GM12878 (cell line): ENCODE measurements at regions not wholly inside any gene's neighbourhood (a gene's known extent, or its start where the extent isn't known, plus 50 kb on each side); places are given as distances from the start of the nearest gene placed in this dataset.

Experiments
- ATAC-seq: fragments of 200-7000 bp; cut with Tn5 transposase; 3 replicates; pipeline ENCODE4 v1.9.1; 2020; ENCODE audit warnings: mild to moderate bottlenecking, moderate library complexity
- BruUV-seq: library from RNA; stranded (reverse); fragments of 400-500 nt; replicated peaks from 2 replicates; lab custom pipeline; 2021; lab: Mats Ljungman, UMichigan
- CTCF ChIA-PET: fragments of 300-600 bp; sonication (Branson Sonifier 250); formaldehyde crosslinking; extraction: SDS; loops from one replicate; lab custom pipeline; 2021; ENCODE audit warnings: inconsistent platforms; lab: Yijun Ruan, JAX
- POLR2A ChIA-PET: fragments of 350-600 bp; formaldehyde crosslinking; extraction: SDS; loops from one replicate; lab custom pipeline; 2021; ENCODE audit warnings: inconsistent platforms; lab: Charles Lee
- RAD21 ChIA-PET: fragments of 300-600 bp; sonication (Branson Sonifier 250); formaldehyde crosslinking; loops from one replicate; lab custom pipeline; 2023; ENCODE audit warnings: antibody characterized with exemption; ENCODE audit not compliant: unreplicated experiment; lab: Charles Lee
- SMC1A ChIA-PET: fragments of 300-600 bp; sonication (Branson Sonifier 250); formaldehyde crosslinking; loops from one replicate; lab custom pipeline; 2023; ENCODE audit not compliant: unreplicated experiment, uncharacterized antibody; lab: Charles Lee
- DNase-seq: peaks from one replicate; pipeline ENCODE4 v3.0.0-alpha.2; 2011; ENCODE audit warnings: low read depth, low spot score
- FAIRE-seq: peaks from 3 replicates; lab custom pipeline; 2011; peaks lifted over from hg19 to GRCh38; lab: Jason Lieb, UNC
- H2AFZ ChIP-seq: 2 replicates; pipeline ENCODE4 v1.6.0; 2011; ENCODE audit warnings: low read depth, low read length, control low read depth; ENCODE audit not compliant: control insufficient read depth
- H3K27ac ChIP-seq: 2 replicates; pipeline ENCODE4 v1.5.1; 2011; ENCODE audit warnings: control low read depth; ENCODE audit not compliant: control insufficient read depth, insufficient read depth
- H3K27me3 ChIP-seq, 2 experiments: replicated peaks in 1 of 2; 2 replicates each; pipeline versions ENCODE4 v1.6.0 to v1.6.1; 2011; ENCODE audit warnings: low read length in 1 of 2; ENCODE audit not compliant: control insufficient read depth in 2 of 2, insufficient read depth in 2 of 2
- H3K36me3 ChIP-seq, 2 experiments: 2 replicates each; pipeline ENCODE4 v1.5.1; 2011; ENCODE audit warnings: low read length in 1 of 2; ENCODE audit not compliant: control insufficient read depth in 2 of 2, insufficient read depth in 2 of 2
- H3K4me1 ChIP-seq: 2 replicates; pipeline ENCODE4 v1.6.1; 2011; ENCODE audit warnings: mild to moderate bottlenecking, low read length, moderate library complexity, mixed read lengths; ENCODE audit not compliant: control insufficient read depth, insufficient read depth
- H3K4me2 ChIP-seq: 2 replicates; pipeline ENCODE4 v1.6.0; 2011; ENCODE audit warnings: control low read depth; ENCODE audit not compliant: control insufficient read depth, insufficient read depth
- H3K4me3 ChIP-seq: fragments of 200-600 bp; sonication (generic); 2 replicates; pipeline ENCODE4 v1.5.1; 2016
- H3K79me2 ChIP-seq: 2 replicates; pipeline ENCODE4 v1.6.0; 2011; ENCODE audit warnings: low read length; ENCODE audit not compliant: control insufficient read depth, insufficient read depth
- H3K9ac ChIP-seq: 2 replicates; pipeline ENCODE4 v1.8.0; 2011; ENCODE audit warnings: low read length, control low read depth, mixed read lengths; ENCODE audit not compliant: control insufficient read depth, insufficient read depth
- H3K9me3 ChIP-seq: replicated peaks from 3 replicates; pipeline ENCODE4 v1.5.1; 2011; ENCODE audit warnings: mild to moderate bottlenecking, low read length; ENCODE audit not compliant: control insufficient read depth, insufficient read depth
- H4K20me1 ChIP-seq: 2 replicates; pipeline ENCODE4 v1.6.0; 2011; ENCODE audit not compliant: control insufficient read depth, insufficient read depth
- CHD2 ChIP-seq: IDR thresholded peaks from 2 replicates; pipeline ENCODE4 v1.6.1; 2011; ENCODE audit warnings: low read depth, low read length, improper control_type of control experiment, borderline replicate concordance
- FOXM1 ChIP-seq: IDR thresholded peaks from 2 replicates; pipeline ENCODE4 v1.6.1; 2012; ENCODE audit warnings: low read depth, mild to moderate bottlenecking, inconsistent platforms, low read length, moderate library complexity
- GATAD2B ChIP-seq: fragments of 450-650 bp; conservative IDR thresholded peaks from 2 replicates; pipeline ENCODE4 v1.6.1; 2017; ENCODE audit warnings: low read depth, mild to moderate bottlenecking, moderate library complexity
- HDGF ChIP-seq: fragments of 450-650 bp; IDR thresholded peaks from 2 replicates; pipeline ENCODE4 v1.6.1; 2016; ENCODE audit warnings: antibody characterized with exemption
- MLLT1 ChIP-seq: fragments of 450-650 bp; IDR thresholded peaks from 2 replicates; pipeline ENCODE4 v1.6.1; 2016; ENCODE audit warnings: mild to moderate bottlenecking
- NFYB ChIP-seq: IDR thresholded peaks from 2 replicates; pipeline ENCODE4 v1.6.1; 2011; ENCODE audit warnings: low read depth, mild to moderate bottlenecking, low read length, improper control_type of control experiment, moderate library complexity; ENCODE audit not compliant: insufficient read depth
- NR2C2 ChIP-seq: IDR thresholded peaks from 2 replicates; pipeline ENCODE4 v1.6.1; 2011; ENCODE audit warnings: borderline replicate concordance, low read depth; ENCODE audit not compliant: control insufficient read depth, insufficient read length
- PRDM15 ChIP-seq: fragments of 450-650 bp; formaldehyde crosslinking; IDR thresholded peaks from 2 replicates; pipeline ENCODE4 v1.4.0; 2020; ENCODE audit warnings: mild to moderate bottlenecking, moderate library complexity
- RELA ChIP-seq: fragments of 450-650 bp; IDR thresholded peaks from 2 replicates; pipeline ENCODE4 v1.8.0; 2014; ENCODE audit warnings: borderline replicate concordance; ENCODE audit not compliant: partially characterized antibody
- RUNX3 ChIP-seq: IDR thresholded peaks from 2 replicates; pipeline ENCODE4 v1.6.1; 2012; ENCODE audit warnings: low read length, inconsistent platforms
- SMAD1 ChIP-seq: fragments of 450-650 bp; IDR thresholded peaks from 2 replicates; pipeline ENCODE4 v1.6.1; 2018; ENCODE audit warnings: mild to moderate bottlenecking, low read depth; ENCODE audit not compliant: partially characterized antibody
- TAF1 ChIP-seq: IDR thresholded peaks from 2 replicates; pipeline ENCODE4 v1.6.1; 2011; ENCODE audit warnings: mild to moderate bottlenecking, low read depth, low read length, borderline replicate concordance
- TCF3 ChIP-seq: IDR thresholded peaks from 2 replicates; pipeline ENCODE4 v1.6.1; 2012; ENCODE audit warnings: low read depth, mild to moderate bottlenecking, low read length, borderline replicate concordance; ENCODE audit not compliant: insufficient read depth
- ZBTB40 ChIP-seq: fragments of 450-650 bp; IDR thresholded peaks from 2 replicates; pipeline ENCODE4 v1.6.1; 2016; ENCODE audit warnings: mild to moderate bottlenecking, moderate library complexity, borderline replicate concordance
- ZZZ3 ChIP-seq: IDR thresholded peaks from 2 replicates; pipeline ENCODE4 v1.6.1; 2011; ENCODE audit warnings: low read depth; ENCODE audit not compliant: control insufficient read depth, insufficient read length
- WGBS: methylation state at CpG from one replicate; pipeline ENCODE4 v1.1.6; 2016; ENCODE audit warnings: low lambda C conversion rate; ENCODE audit not compliant: insufficient replicate concordance, insufficient coverage; ENCODE audit errors: missing lambda C conversion rate; 5-methylcytosine and 5-hydroxymethylcytosine counted together
- in situ Hi-C: fragments of 300-500 bp; cut with MboI; formaldehyde crosslinking; loops from 9 replicates; pipeline ENCODE4 v1.14.3; 2018; ENCODE audit warnings: mixed read lengths
- intact Hi-C: fragments of 100-400 bp; cut with micrococcal nuclease; formaldehyde crosslinking; loops from one replicate; pipeline ENCODE4 v1.14.2; 2022; ENCODE audit not compliant: unreplicated experiment

- DNase-seq (no peak), ATAC-seq (no peak), FAIRE-seq (no peak)
- in situ Hi-C loops (no loop called here), intact Hi-C loops (no loop called here)
- no peak overlapping the region for H3K9ac ChIP-seq
- no peak overlapping the region for H3K4me3 ChIP-seq
- no peaks in the 10 kb centered on the region for H3K9me3 ChIP-seq
- H2AFZ ChIP-seq = no peak overlapping the region
- no peaks in the 10 kb centered on the region for H4K20me1 ChIP-seq
- H3K36me3 ChIP-seq = no peaks in the 10 kb centered on the region
- H3K27me3 ChIP-seq = no peaks in the 10 kb centered on the region
- no peak overlapping the region for H3K4me2 ChIP-seq
- ChIA-PET POLR2A (no interaction called here), SMC1A (no interaction called here), CTCF (no interaction called here), RAD21 (no interaction called here)
- H3K4me1 ChIP-seq = no peaks in the 10 kb centered on the region
- TF ChIP-seq ZZZ3 (no peak), CHD2 (no peak), RUNX3 (no peak), HDGF (no peak), RELA (no peak), MLLT1 (no peak), FOXM1 (no peak), TAF1 (no peak), SMAD1 (no peak), NR2C2 (no peak), GATAD2B (no peak), PRDM15 (CRISPR knock-in tag) (no peak), TCF3 (no peak), NFYB (no peak), ZBTB40 (no peak)
- 0% methylated on average over 3 of the region's 3 CpGs for WGBS
- no TSS peak for BruUV-seq
- no peaks in the 10 kb centered on the region for H3K79me2 ChIP-seq
- H3K27ac ChIP-seq = no peak overlapping the region
These were observed 192.1 kb downstream of the PPARGC1A start for GRCh38 chr4:23697722-23698121.
